ENCODE measurements at regions not wholly inside any gene's neighbourhood (a gene's known extent, or its start where the extent isn't known, plus 50 kb on each side); places are given as distances from the start of the nearest gene placed in this dataset.

GRCh38 chr9:88033359-88033702, 59.0 kb upstream of the CDK20 start:
- DNase-seq = no peak

- DNase-seq = no peak
Observed at GRCh38 chr9:88028338-88028737, 54.0 kb upstream of the CDK20 start.

GRCh38 chr9:88026118-88026479, 51.8 kb upstream of the CDK20 start:
- no peak for DNase-seq

- DNase-seq = no peak
Observed at GRCh38 chr9:88025411-88026117, 51.2 kb upstream of the CDK20 start.

GRCh38 chr9:88024896-88025295, 50.6 kb upstream of the CDK20 start:
- no peak for DNase-seq
